OCI-LY1 (cell line): ENCODE measurements at regions not wholly inside any gene's neighbourhood (a gene's known extent, or its start where the extent isn't known, plus 50 kb on each side); places are given as distances from the start of the nearest gene placed in this dataset.

Source experiments
- H2AFZ ChIP-seq: fragments of 200-600 bp; sonication (generic), shearing (Covaris generic); 2 replicates; pipeline ENCODE4 v1.6.0; 2014; ENCODE audit warnings: antibody characterized with exemption, mild to moderate bottlenecking, low read length
- H3F3A ChIP-seq: fragments of 200-600 bp; sonication (generic), shearing (Covaris generic); 2 replicates; pipeline ENCODE4 v1.6.0; 2014; ENCODE audit warnings: mild to moderate bottlenecking, antibody characterized with exemption, low read length, moderate library complexity; ENCODE audit not compliant: insufficient read depth
- H3K27ac ChIP-seq: fragments of 200-600 bp; sonication (generic); 2 replicates; pipeline ENCODE4 v1.5.1; 2014; ENCODE audit warnings: low read length, mixed run types, mild to moderate bottlenecking, low read depth; ENCODE audit not compliant: poor library complexity, severe bottlenecking
- H3K27me3 ChIP-seq: fragments of 200-600 bp; sonication (generic); 2 replicates; pipeline ENCODE4 v1.6.0; 2014; ENCODE audit warnings: antibody characterized with exemption, mild to moderate bottlenecking, low read length, moderate library complexity; ENCODE audit not compliant: insufficient read depth
- H3K36me3 ChIP-seq: fragments of 200-600 bp; sonication (generic); 2 replicates; pipeline ENCODE4 v1.6.1; 2014; ENCODE audit warnings: mild to moderate bottlenecking, antibody characterized with exemption, low read length, moderate library complexity, mixed read lengths; ENCODE audit not compliant: insufficient read depth
- H3K4me1 ChIP-seq: fragments of 200-600 bp; sonication (generic); 2 replicates; pipeline ENCODE4 v1.5.1; 2014; ENCODE audit warnings: mild to moderate bottlenecking, low read length, moderate library complexity; ENCODE audit not compliant: insufficient read depth, severe bottlenecking
- H3K4me2 ChIP-seq: fragments of 200-600 bp; sonication (generic), shearing (Covaris generic); 2 replicates; pipeline ENCODE4 v1.6.1; 2014; ENCODE audit warnings: low read length
- H3K4me3 ChIP-seq: fragments of 200-600 bp; sonication (generic); 2 replicates; pipeline ENCODE4 v1.5.1; 2014; ENCODE audit warnings: low read length, low read depth, mild to moderate bottlenecking, mixed read lengths; ENCODE audit not compliant: poor library complexity, severe bottlenecking
- H3K79me2 ChIP-seq: fragments of 200-600 bp; shearing (Covaris generic); 2 replicates; pipeline ENCODE4 v1.6.1; 2016; ENCODE audit warnings: mixed run types, low read length, mixed read lengths; ENCODE audit not compliant: insufficient read depth
- H3K9ac ChIP-seq: fragments of 200-600 bp; sonication (generic), shearing (Covaris generic); 2 replicates; pipeline ENCODE4 v1.6.1; 2014; ENCODE audit warnings: mild to moderate bottlenecking, low read length, mixed read lengths
- H3K9me2 ChIP-seq: fragments of 200-600 bp; sonication (generic), shearing (Covaris generic); 2 replicates; pipeline ENCODE4 v1.6.1; 2014; ENCODE audit warnings: low read depth, mild to moderate bottlenecking, low read length, mixed read lengths
- H3K9me3 ChIP-seq: fragments of 200-600 bp; shearing (Covaris generic); 2 replicates; pipeline ENCODE4 v1.6.1; 2014; ENCODE audit warnings: low read length, mixed read lengths
- H4K20me1 ChIP-seq: fragments of 200-600 bp; sonication (generic), shearing (Covaris generic); 2 replicates; pipeline ENCODE4 v1.6.0; 2016; ENCODE audit warnings: mild to moderate bottlenecking, low read length; ENCODE audit not compliant: insufficient read depth
- EZH2 ChIP-seq: fragments of 200-600 bp; sonication (generic), shearing (Covaris generic); IDR thresholded peaks from 2 replicates; pipeline ENCODE4 v1.8.0; 2017; ENCODE audit warnings: borderline replicate concordance, mixed run types, mild to moderate bottlenecking, antibody characterized with exemption, low read length, moderate library complexity, mixed read lengths
- TF ChIP-seq, protein P1 (sequence below): fragments of 200-600 bp; sonication (generic), shearing (Covaris generic); IDR thresholded peaks from 2 replicates; pipeline ENCODE4 v1.5.1; 2017; ENCODE audit warnings: mild to moderate bottlenecking, antibody characterized with exemption, low read length, moderate library complexity, mixed read lengths

GRCh38 chr13:99703908-99704307, 202.6 kb downstream of the TM9SF2 start:
- no peaks in the 10 kb centered on the region for H3K4me1 ChIP-seq
- no peak overlapping the region for H3K4me3 ChIP-seq
- no peaks in the 10 kb centered on the region for H3K9me3 ChIP-seq
- H3K79me2 ChIP-seq, result no peaks in the 10 kb centered on the region
- no peak overlapping the region for H3K4me2 ChIP-seq
- no peak overlapping the region for H3K27ac ChIP-seq
- H3K36me3 ChIP-seq, result no peaks in the 10 kb centered on the region
- no peaks in the 10 kb centered on the region for H3K9me2 ChIP-seq
- no peaks in the 10 kb centered on the region for H4K20me1 ChIP-seq
- TF ChIP-seq, protein P1, sequence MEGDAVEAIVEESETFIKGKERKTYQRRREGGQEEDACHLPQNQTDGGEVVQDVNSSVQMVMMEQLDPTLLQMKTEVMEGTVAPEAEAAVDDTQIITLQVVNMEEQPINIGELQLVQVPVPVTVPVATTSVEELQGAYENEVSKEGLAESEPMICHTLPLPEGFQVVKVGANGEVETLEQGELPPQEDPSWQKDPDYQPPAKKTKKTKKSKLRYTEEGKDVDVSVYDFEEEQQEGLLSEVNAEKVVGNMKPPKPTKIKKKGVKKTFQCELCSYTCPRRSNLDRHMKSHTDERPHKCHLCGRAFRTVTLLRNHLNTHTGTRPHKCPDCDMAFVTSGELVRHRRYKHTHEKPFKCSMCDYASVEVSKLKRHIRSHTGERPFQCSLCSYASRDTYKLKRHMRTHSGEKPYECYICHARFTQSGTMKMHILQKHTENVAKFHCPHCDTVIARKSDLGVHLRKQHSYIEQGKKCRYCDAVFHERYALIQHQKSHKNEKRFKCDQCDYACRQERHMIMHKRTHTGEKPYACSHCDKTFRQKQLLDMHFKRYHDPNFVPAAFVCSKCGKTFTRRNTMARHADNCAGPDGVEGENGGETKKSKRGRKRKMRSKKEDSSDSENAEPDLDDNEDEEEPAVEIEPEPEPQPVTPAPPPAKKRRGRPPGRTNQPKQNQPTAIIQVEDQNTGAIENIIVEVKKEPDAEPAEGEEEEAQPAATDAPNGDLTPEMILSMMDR, result no peak
- no peak for TF ChIP-seq EZH2
- H3K27me3 ChIP-seq, result no peaks in the 10 kb centered on the region
- no peak overlapping the region for H2AFZ ChIP-seq
- H3F3A ChIP-seq, result no peaks in the 10 kb centered on the region
- H3K9ac ChIP-seq, result no peak overlapping the region

- H3K9ac ChIP-seq, result no peak overlapping the region
Measured at GRCh38 chr13:99702687-99703319, 201.5 kb downstream of the TM9SF2 start.

GRCh38 chr13:99700468-99700867, 199.2 kb downstream of the TM9SF2 start:
- Histone ChIP-seq H3K4me3 (no peak overlapping the region), H3K9me3 (no peaks in the 10 kb centered on the region), H2AFZ (no peak overlapping the region), H3K27ac (no peak overlapping the region), H3K79me2 (no peaks in the 10 kb centered on the region), H3K9me2 (no peaks in the 10 kb centered on the region), H3K36me3 (no peaks in the 10 kb centered on the region), H3K4me1 (no peaks in the 10 kb centered on the region), H3F3A (no peaks in the 10 kb centered on the region), H3K9ac (no peak overlapping the region), H3K27me3 (no peaks in the 10 kb centered on the region), H3K4me2 (no peak overlapping the region), H4K20me1 (no peaks in the 10 kb centered on the region)
- TF ChIP-seq EZH2, result no peak
- TF ChIP-seq, protein P1, result no peak

More at GRCh38 chr13:99702687-99703319, 201.5 kb downstream of the TM9SF2 start:
- no peaks in the 10 kb centered on the region for H3K36me3 ChIP-seq
- no peak overlapping the region for H3K4me2 ChIP-seq
- H4K20me1 ChIP-seq, result no peaks in the 10 kb centered on the region
- no peaks in the 10 kb centered on the region for H3F3A ChIP-seq
- H2AFZ ChIP-seq, result no peak overlapping the region
- no peaks in the 10 kb centered on the region for H3K9me3 ChIP-seq
- H3K27me3 ChIP-seq, result no peaks in the 10 kb centered on the region
- TF ChIP-seq, protein P1, result peak; percentile 4; the same call in 1 of the 2 replicates
- no peak for TF ChIP-seq EZH2
- no peak overlapping the region for H3K4me3 ChIP-seq
- no peaks in the 10 kb centered on the region for H3K79me2 ChIP-seq
- no peak overlapping the region for H3K27ac ChIP-seq
- H3K4me1 ChIP-seq, result no peaks in the 10 kb centered on the region
- no peaks in the 10 kb centered on the region for H3K9me2 ChIP-seq
